ENCODE measurements at regions not wholly inside any gene's neighbourhood (a gene's known extent, or its start where the extent isn't known, plus 50 kb on each side); places are given as distances from the start of the nearest gene placed in this dataset.

GRCh38 chr1:55571767-55572166 lies 356.6 kb upstream of the USP24 start:
- ATAC-seq (no peak), DNase-seq (no peak)
- peaks cover 0 to 4% of the 10 kb centered on the region in 2 donors for H3K4me1 Mint-ChIP-seq
- intact Hi-C loops (cut with micrococcal nuclease), result no loop called here
- no peaks in the 10 kb centered on the region for H3K9me3 ChIP-seq (ENCODE audit: control insufficient read depth, insufficient read depth, low read length)
- no peaks in the 10 kb centered on the region for H3K4me1 ChIP-seq (ENCODE audit: control insufficient read depth, insufficient read depth, low read length)
- H3K36me3 Mint-ChIP-seq, result no peaks in the 10 kb centered on the region
- no peaks in the 10 kb centered on the region for H3K27me3 ChIP-seq (ENCODE audit: control insufficient read depth, insufficient read depth, low read length)
- TF ChIP-seq CTCF (IDR thresholded peaks at IDR 0.05), result no peak
- peaks cover 6 to 13% of the 10 kb centered on the region in 2 donors for H3K27me3 Mint-ChIP-seq (ENCODE audit: low read depth in 2 of 2)
- no peak overlapping the region for H3K4me3 Mint-ChIP-seq
- no peak overlapping the region for H3K27ac Mint-ChIP-seq
- no peaks in the 10 kb centered on the region for H3K9me3 Mint-ChIP-seq
- H3K36me3 ChIP-seq (ENCODE audit: control insufficient read depth, insufficient read depth, low read length), result no peaks in the 10 kb centered on the region
- no peak overlapping the region for H3K4me3 ChIP-seq (ENCODE audit: low read length)
- 95% methylated on average over 2 of the region's 3 CpGs for WGBS (ENCODE audit: insufficient coverage)
- no peak overlapping the region for H3K27ac ChIP-seq (ENCODE audit: low read length)

- DNase-seq, result no peak
- Histone ChIP-seq H3K27ac (ENCODE audit: low read length) (no peak overlapping the region), H3K27me3 (ENCODE audit: control insufficient read depth, insufficient read depth, low read length) (no peaks in the 10 kb centered on the region), H3K36me3 (ENCODE audit: control insufficient read depth, insufficient read depth, low read length) (no peaks in the 10 kb centered on the region), H3K4me3 (ENCODE audit: low read length) (no peak overlapping the region), H3K9me3 (ENCODE audit: control insufficient read depth, insufficient read depth, low read length) (no peaks in the 10 kb centered on the region), H3K4me1 (ENCODE audit: control insufficient read depth, insufficient read depth, low read length) (no peaks in the 10 kb centered on the region)
- no peak for TF ChIP-seq CTCF (IDR thresholded peaks at IDR 0.05)
- Mint-ChIP-seq H3K27ac (no peak overlapping the region), H3K9me3 (no peaks in the 10 kb centered on the region), H3K4me3 (no peak overlapping the region), H3K4me1 (no peaks in the 10 kb centered on the region), H3K36me3 (no peaks in the 10 kb centered on the region), H3K27me3 (ENCODE audit: low read depth in 2 of 2) (peaks cover 6 to 20% of the 10 kb centered on the region in 2 donors)
- WGBS (ENCODE audit: insufficient coverage), result 96% methylated on average over 2 of the region's 2 CpGs
- ATAC-seq, result no peak
- intact Hi-C loops (cut with micrococcal nuclease), result no loop called here
Observed at GRCh38 chr1:55569417-55569816, 354.3 kb upstream of the USP24 start.

GRCh38 chr1:55568732-55569131 lies 353.6 kb upstream of the USP24 start:
- Mint-ChIP-seq H3K9me3 (no peaks in the 10 kb centered on the region), H3K27ac (no peak overlapping the region), H3K36me3 (no peaks in the 10 kb centered on the region), H3K27me3 (ENCODE audit: low read depth in 2 of 2) (peaks cover 3 to 20% of the 10 kb centered on the region in 2 donors), H3K4me3 (no peak overlapping the region), H3K4me1 (no peaks in the 10 kb centered on the region)
- H3K27ac ChIP-seq (ENCODE audit: low read length), result no peak overlapping the region
- no peak for TF ChIP-seq CTCF (IDR thresholded peaks at IDR 0.05)
- DNase-seq (no peak), ATAC-seq (no peak)
- H3K9me3 ChIP-seq (ENCODE audit: control insufficient read depth, insufficient read depth, low read length), result no peaks in the 10 kb centered on the region
- intact Hi-C loops (cut with micrococcal nuclease), result no loop called here
- no peaks in the 10 kb centered on the region for H3K36me3 ChIP-seq (ENCODE audit: control insufficient read depth, insufficient read depth, low read length)
- H3K4me1 ChIP-seq (ENCODE audit: control insufficient read depth, insufficient read depth, low read length), result no peaks in the 10 kb centered on the region
- no CpG with 5 or more reads among the region's 2 CpGs for WGBS (ENCODE audit: insufficient coverage)
- no peak overlapping the region for H3K4me3 ChIP-seq (ENCODE audit: low read length)
- H3K27me3 ChIP-seq (ENCODE audit: control insufficient read depth, insufficient read depth, low read length), result no peaks in the 10 kb centered on the region

- Mint-ChIP-seq H3K9me3 (peaks cover 0 to 2% of the 10 kb centered on the region in 2 donors), H3K36me3 (no peaks in the 10 kb centered on the region), H3K27ac (no peak overlapping the region), H3K4me1 (no peaks in the 10 kb centered on the region), H3K27me3 (ENCODE audit: low read depth in 2 of 2) (peaks cover 0 to 2% of the 10 kb centered on the region in 2 donors), H3K4me3 (no peak overlapping the region)
- ATAC-seq, result no peak
- WGBS (ENCODE audit: insufficient coverage), result no CpG with 5 or more reads among the region's 1 CpG
- Histone ChIP-seq H3K4me3 (ENCODE audit: low read length) (no peak overlapping the region), H3K9me3 (ENCODE audit: control insufficient read depth, insufficient read depth, low read length) (no peaks in the 10 kb centered on the region), H3K4me1 (ENCODE audit: control insufficient read depth, insufficient read depth, low read length) (no peaks in the 10 kb centered on the region), H3K27ac (ENCODE audit: low read length) (no peak overlapping the region), H3K36me3 (ENCODE audit: control insufficient read depth, insufficient read depth, low read length) (no peaks in the 10 kb centered on the region), H3K27me3 (ENCODE audit: control insufficient read depth, insufficient read depth, low read length) (no peaks in the 10 kb centered on the region)
- no peak for DNase-seq
- intact Hi-C loops (cut with micrococcal nuclease), result no loop called here
- TF ChIP-seq CTCF (IDR thresholded peaks at IDR 0.05), result no peak
Observed at GRCh38 chr1:55560266-55560665, 345.1 kb upstream of the USP24 start.
